Esophagus muscularis mucosa (tissue), 4 donors: ENCODE measurements at regions not wholly inside any gene's neighbourhood (a gene's known extent, or its start where the extent isn't known, plus 50 kb on each side); places are given as distances from the start of the nearest gene placed in this dataset.
"Not testable (repeated sequence)": the region's sequence is repeated elsewhere in the genome, so short reads cannot be mapped to it uniquely, and the experiment has no call there.

ENCODE experiments used
- DNase-seq: peaks from one replicate; pipeline ENCODE4 v3.0.0-alpha.2; 2017; ENCODE audit errors: extremely low spot score
- H3K27ac ChIP-seq, 4 donors: fragments of 200-600 bp; sonication (generic); replicated peaks in 1 of 4; 1 replicate in 3 of 4; 2 replicates in 1 of 4; pipeline ENCODE4 v1.5.1; 2016 to 2019; ENCODE audit warnings: mild to moderate bottlenecking in 1 of 4
- H3K27me3 ChIP-seq, 4 donors: fragments of 200-600 bp; sonication (generic); one replicate each; pipeline versions ENCODE4 v1.5.1 to v1.6.0; 2016 to 2019
- H3K36me3 ChIP-seq, 4 donors: fragments of 200-600 bp; sonication (generic); one replicate each; pipeline ENCODE4 v1.5.1; 2016 to 2019
- H3K4me1 ChIP-seq, 4 donors: fragments of 200-600 bp; sonication (generic); one replicate each; pipeline ENCODE4 v1.5.1; 2016 to 2019
- H3K4me3 ChIP-seq, 4 donors: fragments of 200-600 bp; sonication (generic); 1 replicate in 2 of 4; 2 replicates in 2 of 4; pipeline ENCODE4 v1.5.1; 2016 to 2019; ENCODE audit warnings: mild to moderate bottlenecking in 4 of 4, moderate library complexity in 1 of 4
- H3K9me3 ChIP-seq, 4 donors: fragments of 200-600 bp; sonication (generic); 1 replicate in 3 of 4; 2 replicates in 1 of 4; pipeline ENCODE4 v1.5.1; 2016 to 2019
- EP300 ChIP-seq: sonication (generic); formaldehyde crosslinking; IDR thresholded peaks from one replicate; pipeline ENCODE4 v1.6.1; 2017; ENCODE audit warnings: antibody characterized with exemption
- POLR2A ChIP-seq: fragments of 450-650 bp; IDR thresholded peaks from one replicate; pipeline ENCODE4 v1.6.1; 2017; ENCODE audit warnings: antibody characterized with exemption, moderate library complexity, mild to moderate bottlenecking, low read depth
- POLR2AphosphoS5 ChIP-seq, 2 donors: sonication (generic); formaldehyde crosslinking; IDR thresholded peaks; one replicate each; pipeline ENCODE4 v1.6.1; 2017; ENCODE audit warnings: antibody characterized with exemption in 2 of 2
- WGBS: methylation state at CpG from one replicate; pipeline ENCODE4 v1.1.5; 2018; 5-methylcytosine and 5-hydroxymethylcytosine counted together
- intact Hi-C: fragments of 100-400 bp; cut with DNase I; formaldehyde crosslinking; loops from one replicate; pipeline ENCODE4 v1.15.1; 2023
- TF ChIP-seq, protein P1 (sequence below), 3 experiments: fragments of 200-600 bp in 2 of 3; fragments of 450-650 bp in 1 of 3; sonication (generic) in 2 of 3; IDR thresholded peaks; one replicate each; pipeline ENCODE4 v1.5.1; 2017 to 2019; ENCODE audit warnings: antibody characterized with exemption in 3 of 3, mild to moderate bottlenecking in 2 of 3, moderate library complexity in 1 of 3

- DNase-seq = no peak
- intact Hi-C loops = no loop called here
Observed at GRCh38 chr9:85439791-85440190, 302.0 kb downstream of the AGTPBP1 start.

DNA sequence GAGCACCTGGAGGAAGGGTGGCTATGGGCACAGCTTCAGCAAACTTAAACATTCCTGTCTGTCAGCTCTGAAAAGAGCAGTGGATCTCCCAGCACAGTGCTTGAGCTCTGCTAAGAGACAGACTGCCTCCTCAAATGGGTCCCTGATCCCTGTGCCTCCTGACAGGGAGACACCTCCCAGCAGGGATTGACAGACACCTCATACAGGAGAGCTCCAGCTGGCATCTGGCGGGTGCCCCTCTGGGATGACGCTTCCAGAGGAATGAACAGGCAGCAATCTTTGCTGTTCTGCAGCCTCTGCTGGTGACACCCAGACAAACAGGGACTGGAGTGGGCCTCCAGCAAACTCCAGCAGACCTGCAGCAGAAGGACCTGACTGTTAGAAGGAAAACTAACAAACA, 307.8 kb downstream of the AGTPBP1 start:
- H3K36me3 ChIP-seq, H3K4me3 ChIP-seq, H3K4me1 ChIP-seq, H3K27me3 ChIP-seq, H3K9me3 ChIP-seq, H3K27ac ChIP-seq, intact Hi-C loops, DNase-seq: not testable (repeated sequence)
- 94% methylated on average over 2 of the region's 2 CpGs for WGBS

More at GRCh38 chr9:85439791-85440190, 302.0 kb downstream of the AGTPBP1 start:
- Histone ChIP-seq H3K27ac (no peak overlapping the region), H3K4me3 (no peak overlapping the region), H3K9me3 (peaks cover 0 to 5% (median 0%) of the 10 kb centered on the region in 4 donors), H3K36me3 (no peaks in the 10 kb centered on the region), H3K27me3 (no peaks in the 10 kb centered on the region), H3K4me1 (no peaks in the 10 kb centered on the region)
- WGBS = 81% methylated on average over 7 of the region's 7 CpGs
- TF ChIP-seq EP300 (no peak), POLR2A (no peak), POLR2AphosphoS5 (IDR thresholded peaks at IDR 0.05) (no peak)
- TF ChIP-seq, protein P1, sequence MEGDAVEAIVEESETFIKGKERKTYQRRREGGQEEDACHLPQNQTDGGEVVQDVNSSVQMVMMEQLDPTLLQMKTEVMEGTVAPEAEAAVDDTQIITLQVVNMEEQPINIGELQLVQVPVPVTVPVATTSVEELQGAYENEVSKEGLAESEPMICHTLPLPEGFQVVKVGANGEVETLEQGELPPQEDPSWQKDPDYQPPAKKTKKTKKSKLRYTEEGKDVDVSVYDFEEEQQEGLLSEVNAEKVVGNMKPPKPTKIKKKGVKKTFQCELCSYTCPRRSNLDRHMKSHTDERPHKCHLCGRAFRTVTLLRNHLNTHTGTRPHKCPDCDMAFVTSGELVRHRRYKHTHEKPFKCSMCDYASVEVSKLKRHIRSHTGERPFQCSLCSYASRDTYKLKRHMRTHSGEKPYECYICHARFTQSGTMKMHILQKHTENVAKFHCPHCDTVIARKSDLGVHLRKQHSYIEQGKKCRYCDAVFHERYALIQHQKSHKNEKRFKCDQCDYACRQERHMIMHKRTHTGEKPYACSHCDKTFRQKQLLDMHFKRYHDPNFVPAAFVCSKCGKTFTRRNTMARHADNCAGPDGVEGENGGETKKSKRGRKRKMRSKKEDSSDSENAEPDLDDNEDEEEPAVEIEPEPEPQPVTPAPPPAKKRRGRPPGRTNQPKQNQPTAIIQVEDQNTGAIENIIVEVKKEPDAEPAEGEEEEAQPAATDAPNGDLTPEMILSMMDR (IDR thresholded peaks at IDR 0.05) = no peak

DNA sequence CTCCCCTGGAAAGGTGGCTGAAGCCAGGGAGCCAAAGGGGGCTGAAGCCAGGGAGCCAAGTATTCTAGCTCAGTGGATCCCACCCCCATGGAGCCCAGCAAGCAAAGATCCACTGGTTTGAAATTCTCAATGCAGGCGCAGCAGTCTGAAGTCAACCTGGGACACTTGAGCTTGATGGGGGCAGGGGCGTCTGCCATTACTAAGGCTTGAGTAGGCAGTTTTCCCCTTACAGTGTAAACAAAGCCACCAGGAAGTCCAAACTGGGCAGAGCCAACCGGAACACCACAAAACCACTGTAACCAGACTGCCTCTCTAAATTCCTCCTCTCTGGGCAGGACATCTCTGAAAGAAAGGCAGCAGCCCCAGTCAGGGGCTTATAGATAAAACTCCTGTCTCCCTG, 308.2 kb downstream of the AGTPBP1 start:
- DNase-seq, H3K27me3 ChIP-seq, intact Hi-C loops, H3K9me3 ChIP-seq, H3K4me1 ChIP-seq, H3K4me3 ChIP-seq, H3K27ac ChIP-seq, H3K36me3 ChIP-seq: not testable (repeated sequence)
- WGBS = no CpG with 5 or more reads among the region's 3 CpGs

DNA sequence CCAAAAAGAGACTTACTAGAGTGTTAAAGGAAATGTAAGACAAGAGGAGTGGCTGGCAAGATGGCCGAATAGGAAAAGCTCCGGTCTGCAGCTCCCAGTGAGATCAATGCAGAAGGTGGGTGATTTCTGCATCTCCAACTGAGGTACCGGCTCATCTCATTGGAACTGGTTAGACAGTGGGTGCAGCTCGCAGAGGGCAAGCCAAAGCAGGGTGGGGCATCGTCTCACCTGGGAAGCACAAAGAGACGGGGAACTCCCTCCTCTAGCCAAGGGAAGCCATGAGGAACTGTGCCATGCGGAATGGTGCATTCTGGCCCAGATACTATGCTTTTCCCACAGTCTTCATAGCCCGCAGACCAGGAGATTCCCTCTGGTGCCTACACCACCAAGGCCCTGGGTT, 308.7 kb downstream of the AGTPBP1 start:
- Histone ChIP-seq H3K36me3 (no peaks in the 10 kb centered on the region), H3K27me3 (peaks cover 0 to 7% (median 0%) of the 10 kb centered on the region in 4 donors), H3K9me3 (peaks cover 0 to 5% (median 0%) of the 10 kb centered on the region in 4 donors), H3K4me1 (no peaks in the 10 kb centered on the region), H3K27ac (no peak overlapping the region), H3K4me3 (no peak overlapping the region)
- peak; percentile 81 for DNase-seq
- WGBS = 85% methylated on average over 8 of the region's 8 CpGs
- intact Hi-C loops = no loop called here
- TF ChIP-seq POLR2AphosphoS5 (IDR thresholded peaks at IDR 0.05) = no peak

DNA sequence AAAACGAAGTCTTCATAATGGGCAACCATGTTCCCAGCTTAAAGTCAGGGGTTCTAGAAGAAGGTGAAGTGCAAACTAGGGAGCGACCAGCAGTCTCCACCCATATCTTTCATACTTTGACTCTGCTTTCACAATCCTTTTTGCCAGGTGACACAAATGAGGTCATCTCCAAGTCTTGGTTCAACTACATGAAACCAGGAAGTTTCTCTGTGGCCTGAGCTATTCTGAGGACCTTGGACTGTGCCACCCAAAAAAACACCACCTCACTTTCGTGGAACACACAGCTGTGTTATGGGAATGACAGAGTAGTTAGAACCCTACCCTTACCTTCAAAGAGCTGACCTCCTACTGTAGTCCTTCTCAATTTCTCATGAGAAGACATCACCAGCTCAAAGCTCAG, 309.2 kb downstream of the AGTPBP1 start:
- Histone ChIP-seq H3K4me1 (no peaks in the 10 kb centered on the region), H3K4me3 (no peak overlapping the region), H3K9me3 (peaks cover 0 to 5% (median 0%) of the 10 kb centered on the region in 4 donors), H3K36me3 (no peaks in the 10 kb centered on the region), H3K27ac (no peak overlapping the region), H3K27me3 (peaks cover 0 to 7% (median 0%) of the 10 kb centered on the region in 4 donors)
- no peak for DNase-seq
- WGBS = 76% methylated on average over 3 of the region's 3 CpGs
- TF ChIP-seq, protein P1 (IDR thresholded peaks at IDR 0.05) = no peak
- no peak for TF ChIP-seq POLR2A
- no peak for TF ChIP-seq POLR2AphosphoS5 (IDR thresholded peaks at IDR 0.05)
- TF ChIP-seq EP300 = no peak
- intact Hi-C loops = no loop called here

DNA sequence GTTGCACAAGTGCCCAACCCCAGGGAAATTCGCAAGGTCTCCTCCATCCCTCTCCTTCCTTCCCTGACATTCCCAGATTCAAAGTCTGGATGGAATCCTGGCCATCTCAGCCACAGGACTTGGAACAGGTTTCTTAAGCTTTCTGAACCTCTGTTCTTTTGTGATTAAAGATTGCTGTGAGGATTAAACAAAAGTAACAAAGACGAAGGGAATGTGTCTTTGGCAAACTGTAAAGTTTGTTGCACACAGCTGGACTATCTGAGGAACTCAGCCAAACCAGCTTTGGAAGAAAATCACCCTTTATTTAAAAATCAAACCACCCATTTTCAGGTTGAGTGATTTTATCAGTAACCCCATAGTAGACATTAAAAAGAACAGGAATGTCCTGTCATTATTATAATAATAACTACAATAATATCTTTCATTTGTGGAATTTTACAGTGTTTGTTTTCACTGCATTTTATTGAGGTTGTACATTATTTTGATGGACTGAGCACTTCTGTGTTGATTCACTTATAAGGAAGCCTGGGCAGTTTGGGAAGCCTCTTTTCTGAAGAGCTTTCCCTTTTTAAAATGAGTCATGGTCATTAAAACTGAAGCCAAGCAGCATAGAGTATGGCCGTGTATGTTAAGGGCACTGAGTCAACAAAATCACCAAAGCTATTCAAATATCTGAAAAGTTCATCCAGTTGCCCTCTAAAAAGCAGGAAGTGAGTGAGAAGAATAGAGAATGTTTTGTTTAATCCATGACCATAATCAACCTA, 310.2 kb downstream of the AGTPBP1 start:
- no peaks in the 10 kb centered on the region for H3K4me1 ChIP-seq
- H3K4me3 ChIP-seq = no peak overlapping the region
- 38% methylated on average over 3 of the region's 3 CpGs for WGBS
- H3K27ac ChIP-seq = no peak overlapping the region
- peak; percentile 90 for DNase-seq
- H3K36me3 ChIP-seq = no peaks in the 10 kb centered on the region
- TF ChIP-seq POLR2AphosphoS5 (IDR thresholded peaks at IDR 0.05) = no peak
- TF ChIP-seq POLR2A = no peak
- TF ChIP-seq, protein P1 (IDR thresholded peaks at IDR 0.05) = no peak
- no peak for TF ChIP-seq EP300
- peaks cover 0 to 4% (median 0%) of the 10 kb centered on the region in 4 donors for H3K9me3 ChIP-seq
- peaks cover 0 to 7% (median 0%) of the 10 kb centered on the region in 4 donors for H3K27me3 ChIP-seq
- intact Hi-C loops = no loop called here
